Upper lobe of left lung (tissue), 4 donors: ENCODE measurements at regions not wholly inside any gene's neighbourhood (a gene's known extent, or its start where the extent isn't known, plus 50 kb on each side); places are given as distances from the start of the nearest gene placed in this dataset.

ENCODE experiments used
- CTCF ChIP-seq, 6 experiments: fragments of 450-650 bp in 4 of 6; fragments of 200-600 bp in 2 of 6; sonication (generic) in 2 of 6; IDR thresholded peaks; one replicate each; pipeline ENCODE4 v1.5.1; 2016 to 2019; ENCODE audit warnings: antibody characterized with exemption in 6 of 6
- POLR2A ChIP-seq, 4 donors: fragments of 450-650 bp; IDR thresholded peaks; one replicate each; pipeline ENCODE4 v1.5.1; 2016 to 2017; ENCODE audit warnings: antibody characterized with exemption in 4 of 4, mild to moderate bottlenecking in 2 of 4

- TF ChIP-seq CTCF (IDR thresholded peaks at IDR 0.05) (no peak), POLR2A (IDR thresholded peaks at IDR 0.05) (no peak)
Observed at GRCh38 chr2:215851082-215851481, 162.3 kb downstream of the MREG start.
